Sigmoid colon (tissue), 4 donors: ENCODE measurements at regions not wholly inside any gene's neighbourhood (a gene's known extent, or its start where the extent isn't known, plus 50 kb on each side); places are given as distances from the start of the nearest gene placed in this dataset.

Experiments
- EP300 ChIP-seq, 4 donors: sonication (generic); formaldehyde crosslinking; IDR thresholded peaks; one replicate each; pipeline ENCODE4 v1.6.1; 2017; ENCODE audit warnings: antibody characterized with exemption in 4 of 4
- POLR2A ChIP-seq, 2 donors: fragments of 450-650 bp; IDR thresholded peaks; one replicate each; pipeline ENCODE4 v1.6.1; 2016; ENCODE audit warnings: antibody characterized with exemption in 2 of 2, mild to moderate bottlenecking in 2 of 2, moderate library complexity in 2 of 2
- POLR2AphosphoS5 ChIP-seq, 4 donors: sonication (generic); formaldehyde crosslinking; IDR thresholded peaks; one replicate each; pipeline ENCODE4 v1.6.1; 2017; ENCODE audit warnings: antibody characterized with exemption in 4 of 4
- TF ChIP-seq, protein P1 (sequence below), 4 experiments: fragments of 450-650 bp in 3 of 4; fragments of 200-600 bp in 1 of 4; IDR thresholded peaks; one replicate each; pipeline ENCODE4 v1.5.1; 2016 to 2019; ENCODE audit warnings: antibody characterized with exemption in 4 of 4, mild to moderate bottlenecking in 3 of 4, moderate library complexity in 2 of 4

DNA sequence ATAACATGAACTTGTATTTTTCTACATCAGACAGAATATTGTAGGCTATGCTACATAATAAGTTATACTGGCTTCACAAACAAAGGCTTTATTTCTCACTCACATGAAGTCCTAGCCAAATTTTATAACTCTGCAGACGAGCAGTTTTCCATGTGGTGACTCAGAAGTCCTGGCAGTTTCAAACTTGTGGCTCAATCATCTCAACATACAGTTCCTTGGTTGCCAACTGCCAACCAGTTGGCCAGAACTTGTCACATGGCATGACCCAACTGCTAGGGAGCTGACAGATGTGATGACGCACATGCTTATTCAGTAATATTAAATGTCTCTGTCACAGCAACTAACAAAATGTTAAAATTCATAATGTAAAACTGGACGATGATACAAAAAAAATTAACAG is 63.8 kb upstream of the ZC3H15 start:
- TF ChIP-seq POLR2A (IDR thresholded peaks at IDR 0.05): no peak
- no peak for TF ChIP-seq EP300 (IDR thresholded peaks at IDR 0.05)
- no peak for TF ChIP-seq POLR2AphosphoS5 (IDR thresholded peaks at IDR 0.05)
- TF ChIP-seq, protein P1, sequence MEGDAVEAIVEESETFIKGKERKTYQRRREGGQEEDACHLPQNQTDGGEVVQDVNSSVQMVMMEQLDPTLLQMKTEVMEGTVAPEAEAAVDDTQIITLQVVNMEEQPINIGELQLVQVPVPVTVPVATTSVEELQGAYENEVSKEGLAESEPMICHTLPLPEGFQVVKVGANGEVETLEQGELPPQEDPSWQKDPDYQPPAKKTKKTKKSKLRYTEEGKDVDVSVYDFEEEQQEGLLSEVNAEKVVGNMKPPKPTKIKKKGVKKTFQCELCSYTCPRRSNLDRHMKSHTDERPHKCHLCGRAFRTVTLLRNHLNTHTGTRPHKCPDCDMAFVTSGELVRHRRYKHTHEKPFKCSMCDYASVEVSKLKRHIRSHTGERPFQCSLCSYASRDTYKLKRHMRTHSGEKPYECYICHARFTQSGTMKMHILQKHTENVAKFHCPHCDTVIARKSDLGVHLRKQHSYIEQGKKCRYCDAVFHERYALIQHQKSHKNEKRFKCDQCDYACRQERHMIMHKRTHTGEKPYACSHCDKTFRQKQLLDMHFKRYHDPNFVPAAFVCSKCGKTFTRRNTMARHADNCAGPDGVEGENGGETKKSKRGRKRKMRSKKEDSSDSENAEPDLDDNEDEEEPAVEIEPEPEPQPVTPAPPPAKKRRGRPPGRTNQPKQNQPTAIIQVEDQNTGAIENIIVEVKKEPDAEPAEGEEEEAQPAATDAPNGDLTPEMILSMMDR (IDR thresholded peaks at IDR 0.05): no peak
